Testis (tissue), 2 donors: ENCODE measurements at regions not wholly inside any gene's neighbourhood (a gene's known extent, or its start where the extent isn't known, plus 50 kb on each side); places are given as distances from the start of the nearest gene placed in this dataset.

Source experiments
- DNase-seq: peaks from one replicate; pipeline ENCODE4 v3.0.0-alpha.2; 2019
- H3K27ac ChIP-seq, 2 donors: fragments of 200-600 bp; sonication (generic); one replicate each; pipeline ENCODE4 v1.5.1; 2019
- H3K27me3 ChIP-seq: fragments of 200-600 bp; sonication (generic); one replicate; pipeline ENCODE4 v1.5.1; 2019
- H3K36me3 ChIP-seq: fragments of 200-600 bp; sonication (generic); one replicate; pipeline ENCODE4 v1.5.1; 2017; ENCODE audit warnings: low read depth; ENCODE audit errors: missing control alignments
- H3K4me1 ChIP-seq: fragments of 200-600 bp; sonication (generic); one replicate; pipeline ENCODE4 v1.5.1; 2019
- H3K4me3 ChIP-seq, 2 donors: fragments of 200-600 bp; sonication (generic); one replicate each; pipeline ENCODE4 v1.5.1; 2017 to 2019
- H3K9me3 ChIP-seq: fragments of 200-600 bp; sonication (generic); one replicate; pipeline ENCODE4 v1.5.1; 2017
- CTCF ChIP-seq, 3 experiments: fragments of 450-650 bp in 2 of 3; fragments of 200-600 bp in 1 of 3; sonication (generic) in 1 of 3; IDR thresholded peaks; one replicate each; pipeline ENCODE4 v1.5.1; 2016 to 2019; ENCODE audit warnings: antibody characterized with exemption in 3 of 3, mild to moderate bottlenecking in 2 of 3, moderate library complexity in 1 of 3
- POLR2A ChIP-seq: fragments of 450-650 bp; IDR thresholded peaks from one replicate; pipeline ENCODE4 v1.6.1; 2017; ENCODE audit warnings: antibody characterized with exemption, mild to moderate bottlenecking, moderate library complexity
- WGBS, 2 donors: methylation state at CpG; one replicate each; pipeline ENCODE4 v1.1.5; 2018; 5-methylcytosine and 5-hydroxymethylcytosine counted together
- intact Hi-C: fragments of 100-400 bp; cut with DNase I; formaldehyde crosslinking; loops from one replicate; pipeline ENCODE4 v1.15.1; 2023; ENCODE audit warnings: low total_unique reads

DNA sequence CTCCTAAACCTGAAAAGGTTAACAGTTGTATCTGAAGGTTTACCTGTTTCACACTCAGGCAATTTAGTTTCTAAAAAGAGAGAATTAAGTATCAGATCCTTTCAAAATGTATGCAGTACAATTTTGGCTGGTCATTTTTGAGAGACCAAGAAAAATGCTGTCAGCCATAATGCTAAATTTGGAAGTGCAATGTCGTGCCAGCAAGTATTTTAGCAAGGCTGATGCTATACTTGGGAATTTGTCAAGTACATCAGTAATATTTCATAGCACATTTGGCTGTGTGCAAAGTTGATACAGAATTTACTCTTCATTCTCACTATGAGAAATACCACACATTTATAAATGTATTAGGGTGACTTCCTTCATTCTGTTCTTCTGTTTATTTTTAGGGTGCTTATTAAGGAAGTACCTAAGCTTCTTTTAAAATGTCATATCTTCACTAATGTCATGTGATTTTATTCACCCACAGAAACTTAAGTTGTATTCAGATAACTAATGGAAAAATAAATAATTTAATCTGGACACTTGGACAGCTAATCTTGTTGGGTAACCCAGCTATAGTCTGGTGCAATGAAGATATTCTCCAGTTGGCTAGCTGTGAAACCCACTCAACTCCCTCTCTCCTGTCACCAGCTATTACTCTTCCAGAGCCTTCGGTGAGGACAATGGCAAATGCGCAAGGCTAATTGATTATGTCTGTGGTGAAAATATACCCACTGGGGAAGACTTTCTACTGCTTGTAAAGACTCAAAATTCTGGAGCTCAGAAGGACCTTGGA lies 84.2 kb upstream of the TLL1 start:
- intact Hi-C loops: no loop called here
- 71 to 83% methylated on average over 3 of the region's 3 CpGs for WGBS, 2 donors
- no peak for DNase-seq
- Histone ChIP-seq H3K4me1 (peaks cover 16% of the 10 kb centered on the region), H3K4me3 (no peak overlapping the region), H3K27me3 (no peaks in the 10 kb centered on the region), H3K36me3 (no peaks in the 10 kb centered on the region), H3K9me3 (no peaks in the 10 kb centered on the region), H3K27ac (no peak overlapping the region)
- TF ChIP-seq POLR2A (no peak), CTCF (IDR thresholded peaks at IDR 0.05) (no peak)

GRCh38 chr4:165793236-165793635 lies 79.8 kb upstream of the TLL1 start:
- Histone ChIP-seq H3K4me1 (peaks cover 6% of the 10 kb centered on the region), H3K27me3 (no peaks in the 10 kb centered on the region), H3K4me3 (no peak overlapping the region), H3K27ac (no peak overlapping the region), H3K36me3 (no peaks in the 10 kb centered on the region), H3K9me3 (no peaks in the 10 kb centered on the region)
- no peak for DNase-seq
- WGBS, 2 donors: 58 to 60% methylated on average over 2 of the region's 2 CpGs
- TF ChIP-seq CTCF (IDR thresholded peaks at IDR 0.05) (no peak), POLR2A (no peak)
- intact Hi-C loops: no loop called here

DNA sequence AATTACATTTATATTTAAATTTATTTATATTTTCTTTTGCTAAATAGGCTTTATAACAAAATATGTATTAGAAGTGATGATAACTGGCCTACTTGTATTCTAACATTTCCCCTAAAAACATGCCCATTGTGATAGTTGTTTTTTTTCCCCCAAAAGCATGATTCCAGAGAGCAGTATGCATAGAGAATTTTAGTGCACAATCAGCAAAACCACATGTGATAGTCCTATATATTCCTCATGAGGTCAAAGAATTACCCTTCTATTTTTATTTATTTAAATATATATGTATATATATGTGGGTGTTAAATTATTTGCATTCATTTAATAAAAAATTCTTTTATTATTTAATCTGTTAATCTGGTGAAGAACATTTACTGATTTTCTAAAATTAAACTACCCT lies 78.2 kb upstream of the TLL1 start:
- H3K27ac ChIP-seq: no peak overlapping the region
- TF ChIP-seq POLR2A (no peak), CTCF (IDR thresholded peaks at IDR 0.05) (no peak)
- no peaks in the 10 kb centered on the region for H3K36me3 ChIP-seq
- H3K27me3 ChIP-seq: no peaks in the 10 kb centered on the region
- no peaks in the 10 kb centered on the region for H3K9me3 ChIP-seq
- H3K4me1 ChIP-seq: no peaks in the 10 kb centered on the region
- intact Hi-C loops: no loop called here
- no peak overlapping the region for H3K4me3 ChIP-seq
- DNase-seq: no peak

DNA sequence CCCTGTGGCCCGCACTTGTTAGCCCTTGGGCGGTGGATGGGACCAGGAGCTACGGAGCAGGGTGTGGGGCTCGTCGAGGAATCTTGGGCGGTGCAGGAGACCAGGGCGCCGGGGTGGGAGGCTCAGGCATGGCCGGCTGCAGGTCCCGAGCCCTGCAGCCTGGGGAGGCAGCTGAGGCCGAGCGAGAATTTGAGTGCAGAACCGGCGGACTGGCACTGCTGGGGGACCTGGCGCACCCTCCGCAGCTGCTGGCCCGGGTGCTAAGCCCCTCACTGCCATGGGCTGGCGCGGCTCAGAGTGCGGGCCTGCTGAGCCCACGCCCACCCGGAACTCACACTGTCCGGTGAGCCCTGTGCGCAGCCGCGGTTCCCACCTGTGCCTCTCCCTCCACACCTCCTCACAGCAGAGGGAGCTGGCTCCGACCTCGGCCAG lies 73.6 kb upstream of the TLL1 start:
- H3K27ac ChIP-seq: no peak overlapping the region
- no peaks in the 10 kb centered on the region for H3K36me3 ChIP-seq
- TF ChIP-seq CTCF (IDR thresholded peaks at IDR 0.05): no peak
- 76 to 91% methylated on average over 15 to 28 of the region's 28 CpGs for WGBS, 2 donors
- no peaks in the 10 kb centered on the region for H3K4me1 ChIP-seq
- no peaks in the 10 kb centered on the region for H3K9me3 ChIP-seq
- H3K4me3 ChIP-seq: peak overlapping the region; percentile 15 to 47
- H3K27me3 ChIP-seq: no peaks in the 10 kb centered on the region
- intact Hi-C loops: no loop called here
- DNase-seq: peak; percentile 42

GRCh38 chr4:165802452-165802851 lies 70.6 kb upstream of the TLL1 start:
- intact Hi-C loops: no loop called here
- Histone ChIP-seq H3K9me3 (no peaks in the 10 kb centered on the region), H3K4me3 (no peak overlapping the region), H3K36me3 (no peaks in the 10 kb centered on the region), H3K27ac (no peak overlapping the region), H3K4me1 (no peaks in the 10 kb centered on the region), H3K27me3 (no peaks in the 10 kb centered on the region)
- WGBS, 2 donors: 71 to 72% methylated on average over 2 of the region's 2 CpGs
- TF ChIP-seq CTCF (IDR thresholded peaks at IDR 0.05): no peak
- no peak for TF ChIP-seq POLR2A
- no peak for DNase-seq
